ENCODE measurements at regions not wholly inside any gene's neighbourhood (a gene's known extent, or its start where the extent isn't known, plus 50 kb on each side); places are given as distances from the start of the nearest gene placed in this dataset.
"Not testable (repeated sequence)": the region's sequence is repeated elsewhere in the genome, so short reads cannot be mapped to it uniquely, and the experiment has no call there.

DNA sequence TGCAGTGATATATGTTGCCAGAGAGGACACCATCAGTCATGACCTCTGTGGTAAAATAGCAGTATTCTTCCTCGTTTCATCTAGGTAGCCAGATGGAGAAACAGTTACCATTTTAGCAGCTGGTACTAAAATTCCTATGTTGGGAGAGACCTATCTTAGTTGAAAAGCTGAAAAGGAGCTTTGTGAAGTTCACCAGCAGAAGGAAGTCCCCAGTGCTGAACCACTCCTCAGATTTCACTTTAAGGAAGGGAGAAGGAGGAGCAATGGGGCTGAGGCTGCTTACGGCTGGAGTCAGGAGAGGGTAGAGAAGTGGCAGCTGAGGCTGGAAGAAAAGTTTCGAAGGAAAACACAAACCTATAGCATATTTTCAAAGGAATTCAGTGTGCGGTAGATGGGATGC lies 103.7 kb downstream of the ATXN3L start:
- peak; percentile 10 for DNase-seq (ENCODE audit: low read depth)
- H3K4me3 ChIP-seq (ENCODE audit: control insufficient read depth, low read depth, low read length), result no peak overlapping the region
- TF ChIP-seq, protein P1, sequence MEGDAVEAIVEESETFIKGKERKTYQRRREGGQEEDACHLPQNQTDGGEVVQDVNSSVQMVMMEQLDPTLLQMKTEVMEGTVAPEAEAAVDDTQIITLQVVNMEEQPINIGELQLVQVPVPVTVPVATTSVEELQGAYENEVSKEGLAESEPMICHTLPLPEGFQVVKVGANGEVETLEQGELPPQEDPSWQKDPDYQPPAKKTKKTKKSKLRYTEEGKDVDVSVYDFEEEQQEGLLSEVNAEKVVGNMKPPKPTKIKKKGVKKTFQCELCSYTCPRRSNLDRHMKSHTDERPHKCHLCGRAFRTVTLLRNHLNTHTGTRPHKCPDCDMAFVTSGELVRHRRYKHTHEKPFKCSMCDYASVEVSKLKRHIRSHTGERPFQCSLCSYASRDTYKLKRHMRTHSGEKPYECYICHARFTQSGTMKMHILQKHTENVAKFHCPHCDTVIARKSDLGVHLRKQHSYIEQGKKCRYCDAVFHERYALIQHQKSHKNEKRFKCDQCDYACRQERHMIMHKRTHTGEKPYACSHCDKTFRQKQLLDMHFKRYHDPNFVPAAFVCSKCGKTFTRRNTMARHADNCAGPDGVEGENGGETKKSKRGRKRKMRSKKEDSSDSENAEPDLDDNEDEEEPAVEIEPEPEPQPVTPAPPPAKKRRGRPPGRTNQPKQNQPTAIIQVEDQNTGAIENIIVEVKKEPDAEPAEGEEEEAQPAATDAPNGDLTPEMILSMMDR (conservative IDR thresholded peaks at IDR 0.05; ENCODE audit: control insufficient read depth, insufficient read depth, low read depth, low read length), result no peak

DNA sequence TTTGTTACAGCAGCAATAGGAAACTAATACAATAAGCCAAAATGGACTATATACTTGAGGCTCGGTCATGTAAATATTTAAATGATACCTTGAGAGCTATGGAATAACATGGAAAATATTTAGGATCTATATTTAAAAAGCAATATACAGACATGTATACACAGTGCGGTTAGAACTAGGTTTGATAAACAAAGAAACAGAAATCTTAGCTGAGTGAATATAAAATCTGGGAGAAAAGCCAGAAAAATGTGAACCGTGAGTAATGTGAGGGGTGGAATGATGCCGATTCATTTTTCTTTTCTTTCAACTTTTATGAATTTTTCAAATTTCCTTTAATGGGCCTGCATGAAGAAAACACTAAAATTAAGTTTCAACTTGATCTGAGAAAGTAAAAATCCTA lies 104.1 kb downstream of the ATXN3L start:
- no peak overlapping the region for H3K4me3 ChIP-seq (ENCODE audit: control insufficient read depth, low read depth, low read length)
- TF ChIP-seq, protein P1 (conservative IDR thresholded peaks at IDR 0.05; ENCODE audit: control insufficient read depth, insufficient read depth, low read depth, low read length), result no peak
- peak; percentile 59 for DNase-seq (ENCODE audit: low read depth)

DNA sequence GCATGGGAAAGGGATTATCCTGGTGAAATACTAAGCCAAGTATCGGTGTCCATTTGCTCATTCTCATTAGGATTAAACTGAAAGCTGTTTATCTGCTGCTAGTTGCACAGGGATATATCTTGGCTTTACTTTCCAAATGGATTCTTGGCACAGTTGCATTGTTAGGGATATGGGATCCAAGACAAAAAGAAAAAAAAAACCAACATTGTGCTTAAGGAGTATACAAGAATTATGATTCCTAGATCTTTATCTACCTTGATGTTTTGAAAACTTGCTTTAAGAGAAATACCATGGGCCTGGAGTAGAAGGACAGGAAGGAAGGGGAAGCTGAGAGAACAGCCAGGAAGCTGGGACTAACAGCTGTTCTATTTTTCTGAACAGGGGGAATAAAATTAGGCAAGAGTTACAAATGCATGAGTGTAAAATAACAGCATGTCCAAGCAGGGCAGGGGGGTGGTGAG lies 107.6 kb downstream of the ATXN3L start:
- DNase-seq (ENCODE audit: low read depth), result peak; percentile 23
- no peak overlapping the region for H3K4me3 ChIP-seq (ENCODE audit: control insufficient read depth, low read depth, low read length)
- TF ChIP-seq, protein P1 (conservative IDR thresholded peaks at IDR 0.05; ENCODE audit: control insufficient read depth, insufficient read depth, low read depth, low read length), result no peak

DNA sequence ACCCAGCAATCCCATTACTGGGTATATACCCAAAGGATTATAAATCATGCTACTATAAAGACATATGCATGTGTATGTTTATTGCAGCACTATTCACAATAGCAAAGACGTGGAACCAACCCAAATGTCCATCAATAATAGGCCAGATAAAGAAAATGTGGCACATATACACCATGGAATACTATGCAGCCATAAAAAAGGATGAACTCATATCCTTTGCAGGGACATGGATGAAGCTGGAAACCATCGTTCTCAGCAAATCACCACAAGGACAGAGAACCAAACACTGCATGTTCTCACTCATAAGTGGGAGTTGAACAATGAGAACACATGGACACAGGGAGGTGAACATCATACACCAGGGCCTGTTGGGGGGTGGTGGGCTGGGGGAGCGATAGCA lies 109.7 kb downstream of the ATXN3L start:
- H3K4me3 ChIP-seq (ENCODE audit: control insufficient read depth, low read depth, low read length); DNase-seq (ENCODE audit: low read depth): not testable (repeated sequence)

DNA sequence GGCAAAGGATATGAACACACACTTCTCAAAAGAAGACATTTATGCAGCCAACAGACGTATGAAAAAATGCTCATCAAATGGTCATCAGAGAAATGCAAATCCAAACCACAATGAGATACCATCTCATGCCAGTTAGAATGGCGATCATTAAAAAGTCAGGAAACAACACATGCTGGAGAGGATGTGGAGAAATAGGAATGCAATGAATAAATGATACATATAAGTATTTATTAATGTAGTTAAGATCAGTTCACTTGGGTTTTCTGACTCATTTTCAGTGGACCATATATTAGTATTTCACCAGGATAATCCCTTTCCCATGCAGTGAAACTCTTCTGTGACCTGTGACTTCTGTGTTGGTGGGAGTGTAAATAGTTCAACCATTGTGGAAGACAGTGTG lies 110.1 kb downstream of the ATXN3L start:
- H3K4me3 ChIP-seq (ENCODE audit: control insufficient read depth, low read depth, low read length); DNase-seq (ENCODE audit: low read depth): not testable (repeated sequence)

DNA sequence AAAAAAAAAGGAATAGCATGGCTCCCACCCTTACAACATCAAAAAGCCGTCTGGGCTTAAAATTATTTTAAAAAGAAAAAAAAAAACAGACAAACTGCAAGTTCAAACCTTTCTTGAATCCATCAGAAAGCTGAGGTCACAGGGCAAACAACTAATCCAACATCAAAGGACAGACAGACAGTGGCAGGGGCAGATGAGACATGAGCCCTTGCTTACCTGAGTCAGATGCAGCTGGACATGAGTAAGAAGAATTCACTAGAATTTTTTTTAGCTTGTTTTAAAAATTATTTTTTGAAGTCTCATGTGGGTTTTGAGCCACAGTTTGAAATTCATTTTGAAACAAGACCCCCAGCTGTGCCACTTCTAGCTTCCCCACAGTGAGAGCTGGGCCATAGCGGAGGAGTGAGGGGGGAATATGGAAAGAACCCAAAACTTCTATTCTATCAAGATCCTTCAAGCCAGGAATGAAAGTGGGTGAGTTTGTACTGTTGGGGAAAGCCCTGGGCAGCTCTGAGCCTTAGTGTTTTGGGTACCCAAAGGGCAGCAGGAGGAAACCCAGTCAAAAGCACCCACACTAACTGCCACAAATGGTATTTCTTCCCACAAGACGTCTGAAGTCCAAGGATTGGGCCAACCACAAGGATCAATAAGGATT lies 111.4 kb downstream of the ATXN3L start:
- DNase-seq (ENCODE audit: low read depth), result peak; percentile 25
- TF ChIP-seq, protein P1 (conservative IDR thresholded peaks at IDR 0.05; ENCODE audit: control insufficient read depth, insufficient read depth, low read depth, low read length), result no peak
- no peak overlapping the region for H3K4me3 ChIP-seq (ENCODE audit: control insufficient read depth, low read depth, low read length)

DNA sequence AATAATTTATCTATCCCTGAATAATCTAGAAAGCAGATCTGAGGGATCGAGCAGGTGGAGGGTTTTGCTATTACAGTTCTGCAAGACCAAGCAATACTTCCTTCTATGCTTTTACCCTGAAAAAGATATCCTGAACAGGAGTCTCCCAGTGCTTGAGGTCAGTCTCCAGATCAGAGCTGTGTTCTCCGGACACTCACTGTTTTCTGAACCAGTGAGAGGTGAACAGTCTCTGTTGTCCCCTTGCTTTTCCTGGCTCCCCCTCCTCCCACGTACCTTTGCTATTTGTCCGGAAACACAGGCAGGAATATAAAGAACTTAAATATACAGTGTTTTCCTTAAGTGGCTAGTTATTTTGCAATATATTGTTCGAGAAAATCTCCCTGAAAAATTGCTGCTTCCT lies 116.6 kb downstream of the ATXN3L start:
- TF ChIP-seq, protein P1 (conservative IDR thresholded peaks at IDR 0.05; ENCODE audit: control insufficient read depth, insufficient read depth, low read depth, low read length), result no peak
- H3K4me3 ChIP-seq (ENCODE audit: control insufficient read depth, low read depth, low read length), result no peak overlapping the region
- no peak for DNase-seq (ENCODE audit: low read depth)

DNA sequence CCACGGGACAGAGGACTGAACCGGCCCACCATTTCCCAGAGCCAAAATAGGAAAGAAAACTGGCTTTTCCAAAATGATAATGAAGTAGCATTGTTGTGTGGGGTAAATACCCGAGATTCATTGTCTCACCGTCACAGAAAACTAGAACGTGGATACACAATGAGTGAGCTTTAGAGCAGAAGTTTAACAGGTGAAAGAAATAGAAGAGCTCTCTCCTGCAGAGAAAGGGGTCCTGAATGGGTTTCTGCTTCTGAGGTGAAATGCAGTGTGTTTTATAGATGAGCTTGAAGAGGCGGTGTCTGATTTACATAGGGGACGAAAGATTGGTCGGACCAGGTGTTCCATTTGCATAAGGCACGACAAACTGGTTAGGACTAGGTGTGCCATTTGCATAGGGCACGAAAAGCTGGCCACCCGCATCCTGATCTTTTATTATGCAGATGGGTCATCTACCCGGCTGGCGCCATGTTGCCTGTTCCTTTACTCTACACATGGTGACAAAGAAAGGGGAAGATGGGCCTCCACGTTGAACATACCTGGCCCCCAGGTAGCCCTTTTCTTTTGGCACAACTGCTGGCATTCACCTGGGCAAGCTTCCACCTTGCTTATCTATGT lies 118.1 kb downstream of the ATXN3L start:
- H3K4me3 ChIP-seq (ENCODE audit: control insufficient read depth, low read depth, low read length), result no peak overlapping the region
- TF ChIP-seq, protein P1 (conservative IDR thresholded peaks at IDR 0.05; ENCODE audit: control insufficient read depth, insufficient read depth, low read depth, low read length), result no peak
- no peak for DNase-seq (ENCODE audit: low read depth)

All from fibroblast of mammary gland (primary cell).